Stimulated activated CD4-positive, alpha-beta T cell treated with anti-CD3 and anti-CD28 coated beads, Interleukin-15, amount 100 ng/mL, for 48 hours (primary cell): ENCODE measurements at regions not wholly inside any gene's neighbourhood (a gene's known extent, or its start where the extent isn't known, plus 50 kb on each side); places are given as distances from the start of the nearest gene placed in this dataset.

ENCODE experiments used
- DNase-seq, 2 donors: peaks; one replicate each; pipeline ENCODE4 v3.0.0-alpha.2; 2020; ENCODE audit warnings: low read depth in 2 of 2

DNA sequence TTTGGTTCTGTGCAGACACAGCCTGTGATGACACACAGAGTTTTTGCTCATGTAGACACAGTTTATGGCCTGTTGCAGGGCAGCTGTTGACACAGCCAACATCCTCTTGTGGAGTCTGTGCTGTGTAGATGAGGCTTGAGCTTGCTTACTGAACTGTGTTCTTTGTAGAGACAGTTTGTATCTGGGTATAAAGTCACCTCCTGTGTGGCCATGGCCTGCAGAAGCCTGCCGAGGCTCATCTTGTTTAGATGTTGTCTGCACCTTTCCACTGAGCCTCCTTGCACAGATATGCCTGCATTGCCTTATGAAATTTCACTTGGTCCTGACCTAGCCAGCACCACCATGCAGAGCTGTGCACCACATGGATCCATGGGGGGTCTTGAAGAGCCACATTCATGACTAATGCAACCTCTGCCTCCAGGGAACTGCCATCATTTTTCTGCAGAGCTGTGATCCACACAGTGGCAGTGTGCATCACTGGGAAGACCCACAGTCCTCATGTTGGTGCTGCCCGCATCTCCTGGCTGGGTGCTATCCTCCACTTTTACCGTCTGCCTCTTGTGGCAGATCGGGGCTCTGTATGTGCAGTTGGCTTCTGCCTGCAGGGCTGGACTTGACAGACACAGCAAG lies 198.0 kb upstream of the MAMLD1 start:
- DNase-seq = no peak

DNA sequence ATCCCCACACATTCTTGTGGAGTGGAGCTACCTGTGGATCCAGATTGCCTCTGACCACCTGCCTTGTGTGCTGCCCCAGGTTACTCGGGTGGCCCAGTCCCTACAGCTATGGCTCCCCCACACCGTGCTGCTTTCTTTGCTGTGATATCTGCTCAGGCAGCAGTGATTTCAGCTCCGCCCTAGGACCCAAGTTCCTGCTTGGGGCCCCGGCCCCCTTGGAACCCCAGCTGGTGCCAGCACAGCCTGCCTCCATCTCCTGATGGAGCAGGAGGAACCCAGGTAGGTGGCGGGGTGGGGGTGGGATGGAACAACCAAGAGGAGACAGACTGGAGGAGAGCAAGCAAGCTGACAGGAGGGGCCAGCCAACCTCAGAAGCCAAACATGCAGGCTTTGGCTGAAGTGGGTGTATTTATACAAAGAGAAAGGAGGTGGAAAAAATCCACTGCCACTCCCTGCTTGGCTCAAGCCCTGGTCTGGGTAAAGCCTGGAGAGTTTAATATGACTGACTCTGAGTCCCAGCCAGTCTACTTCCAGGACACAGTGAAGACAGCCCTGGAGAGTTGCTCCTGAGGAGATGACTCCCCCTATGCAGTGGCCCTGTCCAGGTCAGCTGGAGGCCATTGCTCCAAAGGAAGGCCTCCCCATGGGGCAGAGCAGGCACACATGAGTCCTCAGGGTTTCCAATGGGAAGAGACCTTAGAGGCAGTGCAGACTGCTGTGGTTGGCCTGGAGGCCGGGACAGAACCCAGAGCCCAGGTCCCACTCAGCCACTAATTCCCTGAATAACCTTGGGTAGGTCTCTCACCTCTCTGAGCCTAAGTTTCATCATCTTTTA lies 197.1 kb upstream of the MAMLD1 start:
- no peak for DNase-seq

DNA sequence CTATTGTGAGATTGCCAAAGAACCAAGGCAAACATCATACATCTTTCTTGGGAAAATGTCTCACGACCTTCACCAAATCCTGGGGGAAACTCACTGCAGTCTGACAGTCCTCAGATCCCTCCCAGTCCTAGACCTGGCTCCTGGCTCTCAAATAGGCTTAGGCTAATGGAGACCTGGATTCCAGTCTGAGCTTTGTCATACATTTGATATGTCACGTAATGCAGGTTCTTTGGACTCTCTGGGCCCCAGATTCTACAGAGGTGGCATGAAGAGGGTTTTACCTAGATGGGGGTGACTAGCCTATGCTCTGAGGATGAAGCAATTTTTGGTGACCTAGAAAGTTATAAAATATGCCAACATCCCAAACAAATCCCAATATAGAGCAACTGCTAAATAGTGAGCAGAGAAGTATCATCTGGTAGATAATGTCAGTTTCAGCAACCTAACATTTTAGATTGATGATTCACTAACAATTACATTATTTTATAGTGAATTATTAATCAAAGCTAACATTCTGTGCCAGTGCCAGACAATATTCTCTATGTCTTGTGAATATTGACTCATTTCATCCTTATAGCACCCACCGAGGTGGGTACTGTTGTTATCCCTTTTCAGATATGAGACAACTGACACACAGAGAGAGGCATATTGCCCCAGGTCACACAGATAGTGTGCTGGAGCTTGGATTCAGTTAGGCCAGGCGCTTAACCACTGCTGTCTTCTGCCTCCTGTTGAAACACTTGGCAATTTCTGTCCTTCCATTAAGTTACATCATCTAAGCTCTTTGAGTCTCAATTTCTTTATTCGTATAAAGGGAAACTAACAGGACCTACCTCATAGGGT lies 195.4 kb upstream of the MAMLD1 start:
- DNase-seq = no peak

DNA sequence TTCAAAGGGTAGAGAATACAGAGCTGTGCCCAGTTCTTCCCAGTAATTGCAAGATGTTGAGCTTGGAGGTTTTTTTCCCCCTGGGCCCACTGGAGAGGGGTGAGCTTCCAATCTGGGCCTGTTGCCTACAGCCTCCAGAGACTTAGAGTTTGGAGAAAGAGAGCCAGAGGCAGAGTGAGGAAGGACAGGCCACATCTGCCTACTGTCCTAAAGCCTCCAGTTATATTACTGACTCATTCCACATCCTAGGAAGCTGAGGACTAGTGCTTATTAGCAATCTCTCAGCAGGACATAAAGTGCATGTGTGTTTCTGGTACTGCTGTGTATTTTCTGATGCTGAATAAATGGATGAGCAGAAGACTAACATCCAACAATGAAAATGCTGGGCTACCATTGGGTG lies 181.0 kb upstream of the MAMLD1 start:
- DNase-seq = no peak

DNA sequence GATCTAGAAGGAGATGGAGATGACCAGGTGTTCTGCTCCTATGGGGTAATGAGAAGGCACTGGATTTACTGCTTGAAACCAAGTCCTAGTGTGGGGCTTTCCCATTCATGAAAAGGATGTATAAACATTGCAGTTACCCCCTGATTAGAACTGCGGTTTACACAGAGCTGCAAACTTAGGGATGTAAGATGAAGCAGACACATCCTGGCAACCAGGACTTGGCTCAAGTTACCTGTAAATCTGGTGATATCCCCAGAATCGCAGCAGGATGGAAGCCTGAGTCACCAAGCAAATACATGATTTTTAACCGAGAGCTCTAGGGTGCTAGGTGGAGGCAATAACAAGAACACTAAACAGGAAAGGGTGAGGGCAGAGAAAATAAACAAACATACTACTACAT lies 178.6 kb upstream of the MAMLD1 start:
- DNase-seq = no peak

DNA sequence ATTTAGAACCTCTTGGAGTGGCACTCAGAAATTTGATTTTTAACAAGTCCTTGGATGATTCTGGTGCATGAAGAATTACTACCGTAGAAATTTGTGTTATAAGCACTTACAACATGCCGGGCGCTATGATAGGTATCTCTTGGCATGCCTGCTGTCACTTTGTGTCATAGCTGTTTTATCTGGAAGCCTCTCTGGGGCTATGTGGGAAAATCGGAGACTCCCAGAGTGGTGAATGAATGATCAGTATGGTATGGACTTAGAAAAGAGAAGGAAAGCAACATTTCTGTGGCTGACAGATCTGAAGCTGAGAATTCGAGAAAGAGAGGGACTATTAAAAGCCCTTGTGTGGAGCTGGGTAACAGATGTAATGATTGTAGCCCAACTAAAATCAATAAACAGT lies 177.4 kb upstream of the MAMLD1 start:
- DNase-seq = no peak

DNA sequence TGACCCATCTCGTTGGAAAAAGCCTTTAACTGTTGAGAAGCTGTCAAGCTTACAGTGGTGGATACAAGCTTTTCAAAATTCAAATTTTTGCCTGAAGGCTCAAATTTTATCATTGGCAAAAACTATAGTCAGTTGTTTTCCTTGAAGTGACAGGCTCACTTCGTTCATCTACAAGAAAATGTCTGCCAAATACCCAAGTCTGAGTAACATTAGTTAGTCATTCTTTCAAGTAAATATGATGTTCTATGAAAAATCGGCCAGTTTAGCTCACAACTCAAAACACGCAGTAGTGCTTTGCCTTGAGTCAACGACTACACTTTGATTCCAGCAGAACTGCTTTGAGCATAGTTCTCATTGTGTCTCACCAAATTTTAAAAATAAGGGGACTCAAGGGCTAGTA lies 170.3 kb upstream of the MAMLD1 start:
- no peak for DNase-seq

DNA sequence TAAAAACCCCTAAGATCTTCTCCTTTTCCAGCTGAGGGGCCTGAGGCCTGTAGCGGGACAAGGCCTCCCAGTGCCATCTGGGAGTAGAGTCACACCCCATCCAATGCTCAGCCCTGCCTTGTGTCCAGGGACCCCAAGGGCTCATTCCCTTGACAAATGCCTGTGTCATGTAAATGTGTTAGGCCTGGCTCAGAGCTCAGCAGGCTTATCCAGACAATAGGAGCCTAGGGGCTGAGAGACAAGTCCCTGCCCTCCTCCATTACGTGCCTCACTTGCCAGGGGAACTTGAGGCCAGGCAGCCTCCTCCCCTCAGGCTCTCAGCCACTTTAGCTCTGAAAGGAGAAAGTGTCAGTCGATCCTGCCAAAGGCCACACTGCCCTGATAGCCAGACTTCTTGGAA lies 166.8 kb upstream of the MAMLD1 start:
- no peak for DNase-seq

DNA sequence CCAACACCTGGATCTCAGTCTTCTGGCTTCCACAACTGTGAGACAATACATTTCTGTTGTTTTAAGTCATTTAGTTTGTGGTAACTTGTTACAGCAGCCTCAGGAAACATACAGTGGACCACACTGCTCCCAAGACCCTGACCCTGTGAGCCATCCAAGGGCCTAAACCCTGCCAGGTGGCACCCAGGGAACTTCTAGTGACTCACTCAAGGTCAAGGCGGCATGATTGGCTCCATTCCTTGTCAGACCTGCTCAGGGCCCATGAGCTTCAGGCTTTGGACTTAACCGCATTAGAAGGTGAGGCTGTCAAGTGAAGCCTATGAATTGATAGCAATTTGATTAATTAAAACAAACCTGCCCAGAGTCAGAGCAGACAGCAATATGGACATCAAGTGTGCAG lies 165.7 kb upstream of the MAMLD1 start:
- DNase-seq = no peak

DNA sequence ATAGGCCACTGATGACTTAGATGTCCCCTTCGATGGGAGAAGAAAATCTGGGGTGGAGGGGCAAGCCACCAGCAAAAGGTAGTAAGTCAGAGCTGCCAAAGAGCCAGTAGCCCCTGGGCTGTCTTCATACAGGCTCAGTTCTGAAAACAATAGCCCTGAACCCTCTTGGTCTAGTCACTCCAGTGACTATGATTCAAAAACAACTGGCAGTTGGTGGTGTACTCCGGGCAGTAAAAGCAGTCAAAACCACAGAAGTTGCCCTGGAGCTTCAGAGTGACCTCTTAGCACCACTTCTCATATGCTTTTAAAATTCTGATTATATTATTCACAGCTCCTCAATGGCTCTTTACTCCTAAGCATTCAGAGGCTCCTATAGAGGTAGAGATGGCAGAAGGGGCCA lies 164.3 kb upstream of the MAMLD1 start:
- DNase-seq = no peak

DNA sequence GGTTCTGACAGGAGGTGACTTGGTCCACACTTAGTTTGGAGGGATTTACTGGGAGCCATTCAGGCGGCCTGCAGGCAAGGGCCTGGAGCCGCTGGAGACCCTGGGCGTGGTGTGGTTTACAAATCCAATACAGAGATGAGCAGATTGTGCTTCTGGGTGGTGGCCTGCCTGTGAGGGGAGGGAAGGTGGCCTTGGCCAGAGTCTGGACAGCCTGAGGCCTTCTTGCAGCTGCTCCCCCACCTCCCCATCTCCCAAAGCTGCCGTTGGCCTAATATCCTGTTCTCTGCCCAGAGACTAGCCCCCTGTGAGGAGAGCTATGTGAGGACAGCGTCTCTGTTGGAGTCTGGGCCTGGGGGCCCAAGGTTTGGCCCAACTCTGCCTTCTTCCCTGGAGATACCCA lies 163.9 kb upstream of the MAMLD1 start:
- DNase-seq = no peak

DNA sequence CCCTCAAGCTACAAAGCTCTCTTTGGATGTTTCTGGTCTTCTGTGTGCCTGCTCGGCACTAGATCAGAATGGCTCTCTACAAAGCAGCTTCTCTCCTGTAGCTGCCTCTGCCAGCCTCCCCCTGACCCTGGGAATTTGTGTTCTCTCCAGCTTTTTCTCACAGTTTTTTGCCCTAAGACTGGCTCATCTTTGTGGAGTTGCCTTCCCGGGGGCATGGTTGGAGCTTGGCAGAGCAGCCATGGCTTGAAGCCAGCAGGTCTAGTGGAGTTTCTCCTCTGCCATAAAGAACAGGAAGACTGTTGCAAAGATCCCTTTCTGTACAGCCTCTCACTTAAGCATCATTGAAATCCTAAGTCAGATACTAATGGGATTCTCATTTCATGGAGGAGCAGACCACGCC lies 163.3 kb upstream of the MAMLD1 start:
- no peak for DNase-seq

DNA sequence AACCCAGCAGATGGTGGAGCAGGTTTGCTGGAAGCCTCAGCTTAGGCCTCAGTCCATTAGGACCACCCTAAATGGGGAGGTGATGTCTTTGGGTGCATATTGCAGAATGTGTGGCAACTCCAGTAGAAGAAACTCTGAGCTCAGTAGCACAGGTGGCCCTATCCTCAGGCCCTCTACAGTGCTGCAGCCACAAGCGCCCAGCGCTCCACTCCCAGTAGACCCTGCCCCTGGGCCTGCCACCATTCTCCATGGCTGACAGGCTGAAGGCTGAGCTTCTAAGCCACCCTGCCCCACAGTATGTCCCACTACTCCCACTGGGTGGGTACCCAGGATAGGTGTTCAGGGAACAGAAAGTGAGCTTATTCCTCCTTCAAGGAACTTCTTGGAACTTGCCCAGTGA lies 162.8 kb upstream of the MAMLD1 start:
- no peak for DNase-seq

DNA sequence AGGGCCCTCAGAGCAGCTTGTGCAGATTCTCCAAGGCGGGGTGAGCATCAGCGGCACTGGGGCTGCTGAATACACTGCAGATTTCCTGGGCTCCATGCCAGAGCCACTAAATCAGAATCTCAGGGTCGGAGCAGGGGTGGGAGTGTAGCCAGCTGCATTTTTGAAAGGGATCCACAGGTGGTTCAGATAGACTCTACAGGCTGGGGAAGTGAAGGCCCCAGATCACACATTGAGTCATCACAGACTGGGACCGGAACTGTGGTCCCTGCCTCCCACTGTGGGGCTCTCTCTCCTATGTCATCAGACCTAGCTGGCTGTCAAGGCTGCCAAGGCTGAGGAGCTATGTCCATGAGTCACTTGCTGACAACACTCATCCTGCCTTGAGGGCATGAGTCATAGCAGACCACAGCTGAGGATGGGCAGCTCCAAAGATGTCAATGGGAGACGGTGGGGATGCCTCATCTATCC lies 162.3 kb upstream of the MAMLD1 start:
- peak; percentile 58 to 65 for DNase-seq

DNA sequence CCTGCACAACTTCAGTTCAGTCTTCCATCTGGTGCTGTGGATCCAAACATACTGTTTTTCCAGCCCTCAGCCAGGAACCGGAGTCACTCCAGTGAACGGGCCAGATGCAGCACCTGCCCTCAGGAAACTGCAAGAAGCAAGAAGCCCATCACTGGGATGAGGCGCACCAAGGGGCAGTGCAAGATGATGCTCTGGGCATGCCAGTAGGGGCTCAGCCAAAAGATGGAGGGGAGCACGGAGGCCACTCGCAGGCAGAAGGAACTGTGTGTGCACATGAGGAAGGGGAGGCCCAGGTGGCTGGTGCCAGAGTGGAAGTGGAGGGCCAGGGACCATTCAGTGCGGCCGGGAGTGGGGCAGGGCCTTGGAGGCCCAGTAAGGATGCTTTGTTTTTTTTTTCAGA lies 161.7 kb upstream of the MAMLD1 start:
- DNase-seq = no peak

DNA sequence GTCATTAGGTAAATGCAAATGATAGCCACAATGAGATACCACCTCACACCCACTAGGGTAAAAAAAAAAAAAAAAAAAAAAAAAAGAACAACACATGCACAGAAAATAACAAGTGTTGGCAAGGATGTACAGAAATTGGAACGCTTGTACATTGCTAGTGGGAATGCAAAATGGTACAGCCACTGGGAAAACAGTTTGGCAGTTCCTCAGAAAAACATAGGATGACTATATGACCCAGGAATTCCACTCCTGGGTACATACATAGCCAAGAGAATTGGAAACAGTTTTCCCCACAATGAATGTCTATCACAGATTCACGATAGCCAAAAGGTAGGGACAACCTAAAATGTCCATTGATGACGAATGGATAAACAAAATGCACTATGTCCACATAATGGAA lies 161.3 kb upstream of the MAMLD1 start:
- DNase-seq = no peak

DNA sequence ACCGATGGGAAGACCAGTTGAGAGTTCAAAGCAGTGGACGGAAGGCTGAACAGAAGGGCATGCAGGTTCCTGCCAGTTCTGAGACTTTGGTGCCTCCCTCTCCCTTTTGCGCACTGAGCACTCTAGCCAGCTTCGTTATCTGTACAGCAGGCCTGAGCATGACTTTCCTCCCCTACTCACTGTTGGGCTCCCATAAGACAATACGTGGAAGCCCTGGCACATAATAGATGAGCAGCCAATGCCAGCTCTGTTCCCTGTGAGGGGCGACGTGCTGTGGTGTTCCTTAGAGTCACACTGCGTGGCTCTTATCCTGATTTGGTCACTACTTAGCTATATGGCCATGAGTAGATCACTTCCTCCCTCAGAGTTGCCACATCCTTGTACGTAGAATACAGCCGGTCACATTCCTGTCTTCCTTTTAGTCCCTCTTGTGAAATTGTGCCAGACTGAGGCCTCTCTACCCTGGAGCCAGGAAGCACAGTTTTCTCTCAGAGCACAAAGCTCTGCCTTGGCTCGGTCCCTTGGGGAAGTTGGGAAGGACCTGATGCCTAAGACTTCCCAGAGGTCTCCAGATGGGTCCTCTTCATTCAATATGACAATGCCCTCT lies 160.4 kb upstream of the MAMLD1 start:
- DNase-seq = no peak

DNA sequence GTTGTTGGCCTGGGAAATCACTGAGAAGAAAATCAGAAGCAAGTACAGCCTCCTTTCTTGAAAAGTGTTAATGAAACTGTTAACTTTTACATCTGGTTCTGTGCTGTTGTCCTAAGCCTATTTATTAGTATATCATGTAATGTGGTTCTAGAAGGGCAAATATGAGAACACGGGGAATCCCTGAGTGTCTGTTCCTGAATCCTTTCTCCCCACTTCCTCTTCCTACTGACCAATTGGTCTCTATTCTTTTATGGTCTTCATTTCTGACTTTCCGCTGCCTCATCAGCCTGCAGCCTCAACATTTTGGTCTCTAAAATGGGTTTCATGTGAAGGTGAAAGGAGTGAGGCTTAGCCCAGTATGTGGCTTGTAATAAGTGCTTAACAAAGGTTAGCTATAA lies 159.9 kb upstream of the MAMLD1 start:
- no peak for DNase-seq

DNA sequence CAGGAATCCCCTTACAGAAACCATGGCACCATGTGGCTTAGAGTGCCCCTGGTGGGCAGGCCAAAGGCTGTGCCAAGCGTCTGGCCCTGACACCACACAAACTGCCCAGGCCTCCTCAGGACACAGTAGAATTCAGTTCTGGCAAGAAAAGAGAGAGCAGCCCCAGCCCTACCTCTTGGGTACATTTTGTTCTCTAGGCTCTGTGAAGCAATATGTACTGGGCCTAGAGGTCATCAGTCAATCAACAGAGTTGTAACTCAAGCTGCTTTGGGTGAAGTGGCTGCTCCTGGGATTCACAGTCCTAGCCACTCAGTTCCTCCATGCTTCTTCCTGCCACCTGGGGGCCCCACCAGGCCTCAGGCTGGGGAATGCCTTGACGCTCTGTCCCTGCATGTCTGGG lies 158.1 kb upstream of the MAMLD1 start:
- no peak for DNase-seq

DNA sequence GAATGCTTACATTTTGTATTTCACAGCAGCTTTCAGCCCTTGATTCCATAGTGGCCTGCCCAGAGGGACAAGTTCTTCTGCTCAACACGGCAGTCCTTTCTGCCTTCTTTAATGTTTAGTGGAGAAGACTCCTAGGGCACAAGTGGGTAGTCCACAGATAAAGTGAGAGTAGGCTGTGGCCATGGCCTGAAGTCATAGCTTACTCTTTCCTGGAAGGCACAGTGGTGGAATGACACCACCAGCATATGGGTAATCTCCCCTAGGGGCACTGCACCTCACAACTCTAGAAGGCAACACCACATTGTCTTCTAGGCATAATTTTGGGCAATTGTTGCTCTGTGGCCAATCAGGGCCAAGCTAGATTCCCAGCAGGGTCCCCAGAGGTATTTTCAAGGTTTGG lies 155.4 kb upstream of the MAMLD1 start:
- DNase-seq = no peak

DNA sequence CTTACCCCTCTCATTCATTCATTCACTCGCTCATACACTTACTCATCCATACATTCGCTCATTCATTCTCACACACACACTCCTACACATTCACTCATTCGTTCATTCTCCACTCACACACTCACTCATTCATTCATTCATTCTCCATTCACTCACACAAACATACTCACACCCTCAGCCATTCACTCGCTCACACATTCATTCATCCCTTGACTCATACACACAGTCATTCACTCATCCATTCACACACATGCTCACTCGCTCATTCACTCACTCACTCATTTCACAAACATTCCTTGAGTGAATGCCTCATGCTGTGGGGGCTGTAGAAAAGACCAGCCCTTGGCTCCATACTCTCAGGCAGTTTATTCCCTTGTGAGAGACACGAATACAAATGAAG lies 151.1 kb upstream of the MAMLD1 start:
- DNase-seq = no peak
